ENCODE measurements at regions not wholly inside any gene's neighbourhood (a gene's known extent, or its start where the extent isn't known, plus 50 kb on each side); places are given as distances from the start of the nearest gene placed in this dataset.

DNA sequence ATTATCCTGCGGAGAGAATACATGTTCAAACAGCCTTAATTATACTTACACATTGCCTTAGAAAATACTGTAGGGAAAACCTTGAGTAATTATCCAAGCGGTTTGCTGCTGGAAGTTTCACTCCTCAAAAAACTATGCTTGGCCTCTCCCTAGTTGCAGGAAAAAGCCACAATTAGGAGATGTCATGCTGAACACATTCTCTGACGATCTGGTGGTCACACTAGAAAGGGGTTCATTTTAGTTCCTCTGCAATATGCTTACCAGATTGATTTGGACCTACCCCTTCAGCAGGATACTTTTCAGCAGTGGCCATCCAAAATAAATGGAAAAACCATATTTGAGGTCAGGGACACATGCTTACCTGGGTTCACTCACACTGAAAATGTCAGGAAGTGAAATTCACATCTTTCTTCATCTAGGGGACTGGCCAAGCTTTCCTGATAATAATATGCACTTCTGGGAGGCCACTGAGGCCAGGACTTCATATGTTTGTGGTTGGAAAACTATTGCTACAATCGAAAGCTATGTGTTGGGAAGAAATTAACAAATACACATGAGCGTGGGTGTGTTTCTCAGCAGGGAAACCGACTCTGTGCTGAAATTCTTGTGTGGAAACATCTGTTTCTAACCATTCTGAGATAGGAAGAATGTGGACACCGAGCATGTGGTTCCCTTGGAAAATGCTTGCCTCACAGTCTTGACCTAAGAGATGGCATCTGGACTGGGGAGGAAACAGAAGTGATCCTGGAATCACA is 68.8 kb downstream of the ATXN3L start:
- Histone ChIP-seq H3K27ac (no peak overlapping the region), H3K4me1 (replicated peaks) (no peaks in the 10 kb centered on the region), H3K9me3 (no peaks in the 10 kb centered on the region), H3K36me3 (no peaks in the 10 kb centered on the region), H3K4me3 (no peak overlapping the region), H3K27me3 (replicated peaks; ENCODE audit: insufficient read depth) (no peaks in the 10 kb centered on the region)
- TF ChIP-seq, protein P1, sequence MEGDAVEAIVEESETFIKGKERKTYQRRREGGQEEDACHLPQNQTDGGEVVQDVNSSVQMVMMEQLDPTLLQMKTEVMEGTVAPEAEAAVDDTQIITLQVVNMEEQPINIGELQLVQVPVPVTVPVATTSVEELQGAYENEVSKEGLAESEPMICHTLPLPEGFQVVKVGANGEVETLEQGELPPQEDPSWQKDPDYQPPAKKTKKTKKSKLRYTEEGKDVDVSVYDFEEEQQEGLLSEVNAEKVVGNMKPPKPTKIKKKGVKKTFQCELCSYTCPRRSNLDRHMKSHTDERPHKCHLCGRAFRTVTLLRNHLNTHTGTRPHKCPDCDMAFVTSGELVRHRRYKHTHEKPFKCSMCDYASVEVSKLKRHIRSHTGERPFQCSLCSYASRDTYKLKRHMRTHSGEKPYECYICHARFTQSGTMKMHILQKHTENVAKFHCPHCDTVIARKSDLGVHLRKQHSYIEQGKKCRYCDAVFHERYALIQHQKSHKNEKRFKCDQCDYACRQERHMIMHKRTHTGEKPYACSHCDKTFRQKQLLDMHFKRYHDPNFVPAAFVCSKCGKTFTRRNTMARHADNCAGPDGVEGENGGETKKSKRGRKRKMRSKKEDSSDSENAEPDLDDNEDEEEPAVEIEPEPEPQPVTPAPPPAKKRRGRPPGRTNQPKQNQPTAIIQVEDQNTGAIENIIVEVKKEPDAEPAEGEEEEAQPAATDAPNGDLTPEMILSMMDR (IDR thresholded peaks at IDR 0.05), result no peak
- TF ChIP-seq POLR2AphosphoS5 (IDR thresholded peaks at IDR 0.05), result no peak
- no peak for TF ChIP-seq POLR2A (IDR thresholded peaks at IDR 0.05)
- DNase-seq (ENCODE audit: low spot score), result no peak
- intact Hi-C loops (cut with DNase I), result no loop called here
- WGBS, result 80% methylated on average over 7 of the region's 7 CpGs

DNA sequence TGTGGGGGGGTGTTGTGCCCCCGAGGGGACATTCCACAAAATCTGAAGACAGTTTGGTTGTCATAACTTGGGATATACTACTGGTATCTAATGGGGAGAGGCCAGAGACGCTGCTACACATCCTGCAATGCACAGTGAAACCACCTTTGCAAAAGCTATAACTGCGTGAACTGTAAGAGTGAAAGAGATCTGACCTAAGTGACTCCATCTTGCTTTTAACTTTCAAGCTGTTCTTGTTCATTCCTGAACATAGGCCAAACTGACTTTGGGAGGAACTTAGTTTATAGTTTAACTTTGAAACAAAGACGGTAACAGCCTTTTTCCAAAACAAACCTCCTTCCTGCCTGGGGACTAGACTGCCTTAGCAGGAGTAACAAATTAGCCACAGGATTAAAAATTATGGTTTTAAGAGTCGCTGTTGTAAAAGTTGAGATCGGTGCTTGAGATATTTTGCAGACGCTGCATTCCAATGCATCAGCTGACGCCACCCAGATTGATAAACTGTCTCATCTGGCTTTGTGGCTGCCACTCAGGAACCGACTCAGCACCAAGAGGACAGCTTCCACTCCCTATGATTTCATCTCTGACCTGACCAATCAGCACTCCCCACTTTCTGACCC is 70.9 kb downstream of the ATXN3L start:
- Histone ChIP-seq H3K27me3 (replicated peaks; ENCODE audit: insufficient read depth) (no peaks in the 10 kb centered on the region), H3K4me1 (replicated peaks) (no peaks in the 10 kb centered on the region), H3K9me3 (no peaks in the 10 kb centered on the region), H3K4me3 (no peak overlapping the region), H3K27ac (no peak overlapping the region), H3K36me3 (no peaks in the 10 kb centered on the region)
- intact Hi-C loops (cut with DNase I), result no loop called here
- WGBS, result 29% methylated on average over 8 of the region's 9 CpGs
- TF ChIP-seq, protein P1 (IDR thresholded peaks at IDR 0.05), result no peak
- TF ChIP-seq POLR2AphosphoS5 (IDR thresholded peaks at IDR 0.05) (no peak), POLR2A (IDR thresholded peaks at IDR 0.05) (no peak)
- no peak for DNase-seq (ENCODE audit: low spot score)

DNA sequence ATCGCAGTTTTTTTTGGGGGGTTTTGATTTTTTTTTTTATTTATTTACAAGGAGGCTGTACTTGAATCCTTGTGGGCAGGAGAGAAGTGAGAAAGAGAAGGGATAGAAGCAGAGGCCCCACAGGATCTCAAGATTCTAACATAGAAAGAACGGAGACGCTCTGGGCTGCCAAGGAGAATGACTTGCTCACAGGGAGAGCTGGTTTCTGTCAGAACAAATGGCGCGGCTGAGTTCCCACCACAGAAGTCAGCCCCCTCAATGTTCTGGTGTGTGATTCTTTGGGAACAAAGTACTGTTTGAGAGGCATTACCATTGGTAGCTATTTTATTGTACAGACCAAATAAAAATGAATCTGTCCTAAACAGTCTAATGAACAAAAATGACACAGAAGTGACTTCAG is 80.6 kb downstream of the ATXN3L start:
- Histone ChIP-seq H3K9me3 (no peaks in the 10 kb centered on the region), H3K4me3 (no peak overlapping the region), H3K27ac (no peak overlapping the region), H3K4me1 (replicated peaks) (no peaks in the 10 kb centered on the region), H3K27me3 (replicated peaks; ENCODE audit: insufficient read depth) (no peaks in the 10 kb centered on the region), H3K36me3 (no peaks in the 10 kb centered on the region)
- 81% methylated on average over 5 of the region's 5 CpGs for WGBS
- TF ChIP-seq, protein P1 (IDR thresholded peaks at IDR 0.05), result no peak
- TF ChIP-seq POLR2A (IDR thresholded peaks at IDR 0.05), result no peak
- no peak for TF ChIP-seq POLR2AphosphoS5 (IDR thresholded peaks at IDR 0.05)
- no peak for DNase-seq (ENCODE audit: low spot score)
- intact Hi-C loops (cut with DNase I), result no loop called here

DNA sequence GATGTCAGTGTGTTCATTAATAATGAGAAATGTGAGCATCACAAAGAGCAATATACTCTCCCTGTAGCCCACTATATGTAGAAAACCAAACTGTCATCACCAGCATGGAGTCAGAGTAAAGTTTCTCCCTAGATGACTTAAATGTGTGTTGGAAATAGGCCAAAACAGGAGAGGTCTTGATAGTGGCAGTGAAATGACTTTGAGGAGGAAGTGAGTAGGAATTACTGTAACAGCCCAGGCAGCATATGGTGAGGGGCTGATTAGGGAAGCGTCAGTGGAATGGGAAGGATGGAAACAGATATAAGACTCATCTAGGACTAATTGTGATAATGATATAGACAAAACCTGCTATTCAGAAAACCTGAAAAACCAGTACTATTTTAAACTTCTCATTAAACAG is 83.9 kb downstream of the ATXN3L start:
- Histone ChIP-seq H3K36me3 (no peaks in the 10 kb centered on the region), H3K4me3 (no peak overlapping the region), H3K27me3 (replicated peaks; ENCODE audit: insufficient read depth) (no peaks in the 10 kb centered on the region), H3K27ac (no peak overlapping the region), H3K9me3 (no peaks in the 10 kb centered on the region), H3K4me1 (replicated peaks) (no peaks in the 10 kb centered on the region)
- 100% methylated on average over 1 of the region's 1 CpG for WGBS
- TF ChIP-seq POLR2AphosphoS5 (IDR thresholded peaks at IDR 0.05) (no peak), POLR2A (IDR thresholded peaks at IDR 0.05) (no peak)
- intact Hi-C loops (cut with DNase I), result no loop called here
- no peak for DNase-seq (ENCODE audit: low spot score)

DNA sequence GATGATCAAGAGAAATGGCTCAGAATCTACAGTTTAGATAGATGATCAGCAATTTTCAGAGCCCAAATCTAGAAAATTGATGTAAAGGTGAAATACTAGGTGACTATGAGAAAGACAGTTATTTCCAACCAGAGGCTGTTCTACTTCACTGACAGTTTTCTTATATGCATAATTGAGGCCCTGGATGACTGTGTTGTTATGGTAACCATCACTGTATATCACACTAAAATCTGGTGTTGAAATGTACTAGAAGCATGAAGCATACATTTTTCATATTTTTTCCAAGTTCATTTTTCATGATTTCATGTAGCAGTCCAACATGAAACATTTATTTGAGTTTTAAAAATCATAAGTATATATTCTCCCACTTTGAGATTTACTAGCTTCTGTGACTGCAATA is 87.4 kb downstream of the ATXN3L start:
- TF ChIP-seq POLR2AphosphoS5 (IDR thresholded peaks at IDR 0.05), result no peak
- Histone ChIP-seq H3K9me3 (no peaks in the 10 kb centered on the region), H3K4me3 (no peak overlapping the region), H3K27ac (no peak overlapping the region), H3K36me3 (no peaks in the 10 kb centered on the region), H3K4me1 (replicated peaks) (no peaks in the 10 kb centered on the region), H3K27me3 (replicated peaks; ENCODE audit: insufficient read depth) (no peaks in the 10 kb centered on the region)
- DNase-seq (ENCODE audit: low spot score), result no peak
- intact Hi-C loops (cut with DNase I), result no loop called here

DNA sequence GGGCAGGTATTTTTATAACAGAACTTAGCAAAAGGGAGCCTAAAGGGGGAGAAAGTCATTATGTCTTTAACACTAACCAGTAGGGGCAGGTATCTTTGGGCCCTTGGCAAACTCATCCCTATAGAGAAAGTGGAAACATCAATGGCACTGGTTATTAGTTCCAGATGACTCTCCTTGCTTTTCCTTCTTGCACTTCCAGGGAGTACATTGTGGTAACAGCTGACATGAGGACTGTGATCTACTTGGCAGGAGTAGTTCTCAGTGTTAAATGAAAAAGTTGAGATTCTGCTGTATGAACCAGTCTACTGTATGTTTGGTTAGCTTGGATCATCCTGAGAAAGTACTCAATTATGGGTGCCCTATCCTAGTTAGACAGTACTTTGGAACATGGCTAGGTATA is 93.6 kb downstream of the ATXN3L start:
- intact Hi-C loops (cut with DNase I), result no loop called here
- Histone ChIP-seq H3K27ac (no peak overlapping the region), H3K9me3 (no peaks in the 10 kb centered on the region), H3K27me3 (replicated peaks; ENCODE audit: insufficient read depth) (no peaks in the 10 kb centered on the region), H3K4me1 (replicated peaks) (no peaks in the 10 kb centered on the region), H3K36me3 (no peaks in the 10 kb centered on the region), H3K4me3 (no peak overlapping the region)
- TF ChIP-seq, protein P1 (IDR thresholded peaks at IDR 0.05), result no peak
- TF ChIP-seq POLR2AphosphoS5 (IDR thresholded peaks at IDR 0.05) (no peak), POLR2A (IDR thresholded peaks at IDR 0.05) (no peak)
- no peak for DNase-seq (ENCODE audit: low spot score)
